GM23338 (cell line): ENCODE measurements at regions not wholly inside any gene's neighbourhood (a gene's known extent, or its start where the extent isn't known, plus 50 kb on each side); places are given as distances from the start of the nearest gene placed in this dataset.

ENCODE experiments used
- ATAC-seq: fragments of 200-7000 bp; cut with Tn5 transposase; 3 replicates; pipeline ENCODE4 v1.9.1; 2020
- DNase-seq: peaks from one replicate; pipeline ENCODE4 v3.0.0-alpha.2; 2015; ENCODE audit warnings: low spot score
- H2AFZ ChIP-seq: fragments of 200-600 bp; sonication (generic); 2 replicates; pipeline ENCODE4 v1.8.0; 2016; ENCODE audit warnings: antibody characterized with exemption, mild to moderate bottlenecking, moderate library complexity
- H3F3A ChIP-seq: fragments of 200-600 bp; sonication (generic); replicated peaks from 2 replicates; pipeline ENCODE4 v1.8.0; 2017; ENCODE audit warnings: antibody characterized with exemption, mixed run types, low read depth
- H3K27ac ChIP-seq: fragments of 200-600 bp; sonication (generic); 2 replicates; pipeline ENCODE4 v1.6.1; 2016; ENCODE audit warnings: low read depth
- H3K27me3 ChIP-seq: fragments of 200-600 bp; sonication (generic); 2 replicates; pipeline ENCODE4 v1.8.0; 2016; ENCODE audit warnings: mild to moderate bottlenecking, mixed run types, moderate library complexity; ENCODE audit not compliant: insufficient read depth
- H3K36me3 ChIP-seq: fragments of 200-600 bp; sonication (generic); 2 replicates; pipeline ENCODE4 v1.8.0; 2016; ENCODE audit warnings: mild to moderate bottlenecking; ENCODE audit not compliant: insufficient read depth
- H3K4me1 ChIP-seq: fragments of 200-600 bp; sonication (generic); 2 replicates; pipeline ENCODE4 v1.8.0; 2016; ENCODE audit warnings: mild to moderate bottlenecking, moderate library complexity; ENCODE audit not compliant: insufficient read depth
- H3K4me2 ChIP-seq: fragments of 200-600 bp; sonication (generic); 2 replicates; pipeline ENCODE4 v1.7.1; 2017; ENCODE audit warnings: mixed run types
- H3K4me3 ChIP-seq: fragments of 200-600 bp; sonication (generic); 2 replicates; pipeline ENCODE4 v1.6.1; 2016; ENCODE audit warnings: mixed run types
- H3K79me2 ChIP-seq: fragments of 200-600 bp; sonication (generic); replicated peaks from 2 replicates; pipeline ENCODE4 v1.8.0; 2017; ENCODE audit warnings: mild to moderate bottlenecking; ENCODE audit not compliant: insufficient read depth
- H3K9me2 ChIP-seq: fragments of 200-600 bp; sonication (generic); 2 replicates; pipeline ENCODE4 v1.8.0; 2017; ENCODE audit not compliant: insufficient read depth
- H4K20me1 ChIP-seq: fragments of 200-600 bp; sonication (generic); replicated peaks from 2 replicates; pipeline ENCODE4 v1.8.0; 2017; ENCODE audit warnings: mild to moderate bottlenecking; ENCODE audit not compliant: insufficient read depth
- H3K27ac Mint-ChIP-seq: 2 replicates; pipeline ENCODE4 v1.8.0; 2020; ENCODE audit warnings: inconsistent platforms, mild to moderate bottlenecking, moderate library complexity, mixed read lengths
- H3K27me3 Mint-ChIP-seq: 3 replicates; pipeline ENCODE4 v1.8.0; 2022; ENCODE audit warnings: low read depth, mild to moderate bottlenecking, moderate library complexity, mixed read lengths, inconsistent platforms; ENCODE audit not compliant: insufficient read depth, poor library complexity
- H3K36me3 Mint-ChIP-seq: 3 replicates; pipeline ENCODE4 v1.8.0; 2021; ENCODE audit warnings: low read depth, mild to moderate bottlenecking, inconsistent platforms, moderate library complexity, mixed read lengths
- H3K4me1 Mint-ChIP-seq: 3 replicates; pipeline ENCODE4 v1.8.0; 2020; ENCODE audit warnings: mild to moderate bottlenecking, inconsistent platforms, mixed read lengths
- H3K4me3 Mint-ChIP-seq: 3 replicates; pipeline ENCODE4 v1.8.0; 2021; ENCODE audit warnings: moderate library complexity, mild to moderate bottlenecking, inconsistent platforms, mixed read lengths
- H3K9me3 Mint-ChIP-seq: 3 replicates; pipeline ENCODE4 v1.8.0; 2020; ENCODE audit warnings: moderate library complexity, mild to moderate bottlenecking, inconsistent platforms, mixed read lengths
- CREB1 ChIP-seq: fragments of 250-450 bp; sonication (Bioruptor Pico); IDR thresholded peaks from 2 replicates; pipeline ENCODE4 v1.5.0; 2020; ENCODE audit warnings: low read depth, mild to moderate bottlenecking, moderate library complexity
- CTCF ChIP-seq, 2 experiments: fragments of 200-600 bp in 1 of 2; sonication (generic) in 1 of 2; conservative IDR thresholded peaks; 2 replicates each; pipeline versions ENCODE4 v1.5.1 to v1.6.1; 2016 to 2017; ENCODE audit warnings: antibody characterized with exemption in 2 of 2, low read depth in 2 of 2, mild to moderate bottlenecking in 2 of 2, moderate library complexity in 1 of 2
- ETS1 ChIP-seq: IDR thresholded peaks from 2 replicates; pipeline ENCODE4 v1.6.1; 2016; ENCODE audit warnings: antibody characterized with exemption
- JUNB ChIP-seq: IDR thresholded peaks from one replicate; pipeline ENCODE4 v1.6.1; 2016; ENCODE audit warnings: antibody characterized with exemption; ENCODE audit not compliant: unreplicated experiment
- NANOG ChIP-seq: IDR thresholded peaks from 2 replicates; pipeline ENCODE4 v1.6.1; 2016; ENCODE audit warnings: antibody characterized with exemption, borderline replicate concordance
- POLR2AphosphoS5 ChIP-seq: IDR thresholded peaks from 2 replicates; pipeline ENCODE4 v1.6.1; 2016; ENCODE audit warnings: antibody characterized with exemption, low read depth
- STAT1 ChIP-seq: IDR thresholded peaks from one replicate; pipeline ENCODE4 v1.6.1; 2016; ENCODE audit warnings: antibody characterized with exemption; ENCODE audit not compliant: unreplicated experiment
- ZNF114 ChIP-seq: fragments of 250-450 bp; sonication (Bioruptor Pico); IDR thresholded peaks from 2 replicates; pipeline ENCODE4 v1.5.0; 2020; ENCODE audit warnings: mild to moderate bottlenecking, moderate library complexity
- ZNF462 ChIP-seq: fragments of 250-450 bp; sonication (Bioruptor Pico); IDR thresholded peaks from 2 replicates; pipeline ENCODE4 v1.5.0; 2020; ENCODE audit warnings: mild to moderate bottlenecking, moderate library complexity

GRCh38 chr5:125486634-125487033 is 740.2 kb upstream of the ZNF608 start:
- no peaks in the 10 kb centered on the region for H3F3A ChIP-seq
- H3K4me3 Mint-ChIP-seq = no peak overlapping the region
- no peak overlapping the region for H3K27ac ChIP-seq
- H4K20me1 ChIP-seq = no peaks in the 10 kb centered on the region
- ATAC-seq = no peak
- peaks cover 6% of the 10 kb centered on the region; the same call in 2 of the 3 replicates for H3K36me3 Mint-ChIP-seq
- no peak overlapping the region for H3K4me2 ChIP-seq
- TF ChIP-seq ETS1 (no peak), CTCF (conservative IDR thresholded peaks at IDR 0.05; ENCODE audit: low read depth in 2 of 2) (no peak), ZNF114 (CRISPR knock-in tag) (no peak), NANOG (no peak), POLR2AphosphoS5 (no peak)
- H2AFZ ChIP-seq = no peak overlapping the region
- no peaks in the 10 kb centered on the region for H3K27me3 ChIP-seq
- H3K9me2 ChIP-seq = no peaks in the 10 kb centered on the region
- H3K9me3 Mint-ChIP-seq = peaks cover 13% of the 10 kb centered on the region; the same call in 1 of the 3 replicates
- H3K4me1 Mint-ChIP-seq = peaks cover 29% of the 10 kb centered on the region
- no peaks in the 10 kb centered on the region for H3K79me2 ChIP-seq
- peak overlapping the region; percentile 54 for H3K27ac Mint-ChIP-seq
- no peaks in the 10 kb centered on the region for H3K27me3 Mint-ChIP-seq
- H3K36me3 ChIP-seq = no peaks in the 10 kb centered on the region
- H3K4me3 ChIP-seq = no peak overlapping the region
- peaks cover 22% of the 10 kb centered on the region for H3K4me1 ChIP-seq
- DNase-seq = no peak

GRCh38 chr5:125487231-125487630 is 740.8 kb upstream of the ZNF608 start:
- Mint-ChIP-seq H3K27ac (no peak overlapping the region), H3K27me3 (no peaks in the 10 kb centered on the region), H3K36me3 (peaks cover 6% of the 10 kb centered on the region; the same call in 2 of the 3 replicates), H3K9me3 (peaks cover 13% of the 10 kb centered on the region; the same call in 1 of the 3 replicates), H3K4me3 (no peak overlapping the region), H3K4me1 (peaks cover 35% of the 10 kb centered on the region)
- Histone ChIP-seq H4K20me1 (no peaks in the 10 kb centered on the region), H3K27ac (0 out of 2 replicates have a peak overlapping the region, but pooled peaks have one; percentile 60), H2AFZ (peak overlapping the region; percentile 43; the same call in 1 of the 2 replicates), H3K4me1 (peaks cover 22% of the 10 kb centered on the region), H3K27me3 (no peaks in the 10 kb centered on the region), H3K79me2 (no peaks in the 10 kb centered on the region), H3K4me3 (no peak overlapping the region), H3F3A (no peaks in the 10 kb centered on the region), H3K4me2 (no peak overlapping the region), H3K9me2 (no peaks in the 10 kb centered on the region), H3K36me3 (no peaks in the 10 kb centered on the region)
- DNase-seq (no peak), ATAC-seq (no peak)
- TF ChIP-seq ZNF462 (CRISPR knock-in tag) (no peak), ETS1 (no peak), CREB1 (CRISPR knock-in tag) (no peak), STAT1 (no peak), ZNF114 (CRISPR knock-in tag) (no peak), CTCF (conservative IDR thresholded peaks at IDR 0.05; ENCODE audit: low read depth in 2 of 2) (no peak), JUNB (no peak), POLR2AphosphoS5 (no peak)
